Thyroid gland (tissue), 4 donors: ENCODE measurements at regions not wholly inside any gene's neighbourhood (a gene's known extent, or its start where the extent isn't known, plus 50 kb on each side); places are given as distances from the start of the nearest gene placed in this dataset.

Source experiments
- CTCF ChIP-seq, 6 experiments: fragments of 200-600 bp in 3 of 6; fragments of 450-650 bp in 3 of 6; sonication (generic) in 3 of 6; IDR thresholded peaks; one replicate each; pipeline ENCODE4 v1.5.1; 2016 to 2019; ENCODE audit warnings: antibody characterized with exemption in 6 of 6, mild to moderate bottlenecking in 2 of 6, inconsistent platforms in 1 of 6, moderate library complexity in 1 of 6
- POLR2A ChIP-seq, 2 donors: fragments of 450-650 bp; IDR thresholded peaks; one replicate each; pipeline ENCODE4 v1.6.1; 2017; ENCODE audit warnings: antibody characterized with exemption in 2 of 2, mild to moderate bottlenecking in 2 of 2, moderate library complexity in 1 of 2

GRCh38 chr4:174170091-174170490 lies 113.4 kb downstream of the FBXO8 start:
- TF ChIP-seq CTCF (IDR thresholded peaks at IDR 0.05) = no peak
- TF ChIP-seq POLR2A (IDR thresholded peaks at IDR 0.05) = no peak
